Progenitor cell of endocrine pancreas (in vitro differentiated cells): ENCODE measurements at regions not wholly inside any gene's neighbourhood (a gene's known extent, or its start where the extent isn't known, plus 50 kb on each side); places are given as distances from the start of the nearest gene placed in this dataset.

Source experiments
- DNase-seq: peaks from one replicate; pipeline ENCODE4 v3.0.0; 2021; ENCODE audit warnings: low spot score; ENCODE audit not compliant: unreplicated experiment
- H3K27ac Mint-ChIP-seq: 2 replicates; pipeline ENCODE4 v1.8.0; 2021; ENCODE audit warnings: mild to moderate bottlenecking, moderate library complexity, mixed read lengths
- H3K27me3 Mint-ChIP-seq: 2 replicates; pipeline ENCODE4 v1.8.0; 2021; ENCODE audit warnings: mixed read lengths
- H3K36me3 Mint-ChIP-seq: 2 replicates; pipeline ENCODE4 v1.8.0; 2022; ENCODE audit warnings: mixed read lengths; ENCODE audit not compliant: insufficient read depth
- H3K4me1 Mint-ChIP-seq: 2 replicates; pipeline ENCODE4 v1.8.0; 2021; ENCODE audit warnings: low read depth, mixed read lengths
- H3K4me3 Mint-ChIP-seq: 2 replicates; pipeline ENCODE4 v1.8.0; 2021; ENCODE audit warnings: low read depth, mild to moderate bottlenecking, moderate library complexity, mixed read lengths
- H3K9me3 Mint-ChIP-seq: 2 replicates; pipeline ENCODE4 v1.8.0; 2021; ENCODE audit warnings: low read depth, mixed read lengths
- TF ChIP-seq, protein P1 (sequence below): fragments of 200-600 bp; sonication (generic); IDR thresholded peaks from one replicate; pipeline ENCODE4 v1.5.0; 2021; ENCODE audit warnings: antibody characterized with exemption, mild to moderate bottlenecking; ENCODE audit not compliant: unreplicated experiment

DNA sequence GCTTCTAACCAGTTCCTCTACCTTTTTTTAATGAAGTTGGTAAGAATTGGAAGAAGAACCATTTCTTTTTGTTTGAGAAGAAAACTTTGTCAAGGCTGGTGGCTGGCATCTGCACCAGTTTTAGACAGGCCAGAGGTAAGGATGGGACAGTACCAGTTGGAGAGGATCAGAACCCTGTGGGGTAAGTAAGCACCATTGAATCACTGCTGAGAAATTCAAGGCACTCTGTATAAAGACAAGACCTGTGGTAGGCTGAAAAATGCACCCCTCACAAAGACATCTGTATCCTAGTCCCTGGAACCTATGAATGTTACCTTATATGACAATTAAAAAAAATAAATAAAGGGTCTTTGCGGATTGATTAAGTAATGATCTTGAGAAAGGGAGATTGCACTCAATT is 166.7 kb upstream of the NRP1 start:
- Mint-ChIP-seq H3K4me1 (no peaks in the 10 kb centered on the region), H3K27me3 (no peaks in the 10 kb centered on the region), H3K27ac (no peak overlapping the region), H3K4me3 (no peak overlapping the region), H3K9me3 (peaks cover 10% of the 10 kb centered on the region), H3K36me3 (no peaks in the 10 kb centered on the region)
- DNase-seq: no peak
- TF ChIP-seq, protein P1, sequence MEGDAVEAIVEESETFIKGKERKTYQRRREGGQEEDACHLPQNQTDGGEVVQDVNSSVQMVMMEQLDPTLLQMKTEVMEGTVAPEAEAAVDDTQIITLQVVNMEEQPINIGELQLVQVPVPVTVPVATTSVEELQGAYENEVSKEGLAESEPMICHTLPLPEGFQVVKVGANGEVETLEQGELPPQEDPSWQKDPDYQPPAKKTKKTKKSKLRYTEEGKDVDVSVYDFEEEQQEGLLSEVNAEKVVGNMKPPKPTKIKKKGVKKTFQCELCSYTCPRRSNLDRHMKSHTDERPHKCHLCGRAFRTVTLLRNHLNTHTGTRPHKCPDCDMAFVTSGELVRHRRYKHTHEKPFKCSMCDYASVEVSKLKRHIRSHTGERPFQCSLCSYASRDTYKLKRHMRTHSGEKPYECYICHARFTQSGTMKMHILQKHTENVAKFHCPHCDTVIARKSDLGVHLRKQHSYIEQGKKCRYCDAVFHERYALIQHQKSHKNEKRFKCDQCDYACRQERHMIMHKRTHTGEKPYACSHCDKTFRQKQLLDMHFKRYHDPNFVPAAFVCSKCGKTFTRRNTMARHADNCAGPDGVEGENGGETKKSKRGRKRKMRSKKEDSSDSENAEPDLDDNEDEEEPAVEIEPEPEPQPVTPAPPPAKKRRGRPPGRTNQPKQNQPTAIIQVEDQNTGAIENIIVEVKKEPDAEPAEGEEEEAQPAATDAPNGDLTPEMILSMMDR: no peak

DNA sequence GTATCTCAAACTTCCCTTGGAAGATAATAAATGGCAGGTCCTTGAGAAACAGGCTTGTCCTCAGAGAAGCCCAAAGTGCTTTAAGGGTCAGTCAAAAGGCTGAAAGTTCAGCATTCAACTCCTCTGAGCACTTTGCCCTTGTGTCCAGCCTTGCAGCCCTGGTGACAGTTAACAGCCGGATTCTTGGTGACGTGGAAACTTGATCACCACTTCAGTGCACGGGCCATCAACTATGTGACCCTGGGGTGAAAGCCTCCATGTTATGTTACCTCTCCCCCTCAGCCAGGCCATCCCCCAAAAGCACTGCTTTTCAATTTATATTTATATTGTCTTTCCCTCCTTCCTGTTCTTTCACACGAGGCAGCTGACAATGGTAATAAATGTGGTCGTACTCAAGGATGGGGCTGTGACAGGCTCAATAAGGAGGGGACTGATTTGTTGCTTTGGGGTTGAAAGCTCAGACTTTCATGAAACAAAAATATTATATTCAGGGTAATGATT is 164.0 kb upstream of the NRP1 start:
- Mint-ChIP-seq H3K27me3 (no peaks in the 10 kb centered on the region), H3K9me3 (peaks cover 7% of the 10 kb centered on the region), H3K36me3 (no peaks in the 10 kb centered on the region), H3K27ac (no peak overlapping the region), H3K4me3 (no peak overlapping the region), H3K4me1 (peaks cover 4% of the 10 kb centered on the region)
- DNase-seq: no peak
- TF ChIP-seq, protein P1: no peak

DNA sequence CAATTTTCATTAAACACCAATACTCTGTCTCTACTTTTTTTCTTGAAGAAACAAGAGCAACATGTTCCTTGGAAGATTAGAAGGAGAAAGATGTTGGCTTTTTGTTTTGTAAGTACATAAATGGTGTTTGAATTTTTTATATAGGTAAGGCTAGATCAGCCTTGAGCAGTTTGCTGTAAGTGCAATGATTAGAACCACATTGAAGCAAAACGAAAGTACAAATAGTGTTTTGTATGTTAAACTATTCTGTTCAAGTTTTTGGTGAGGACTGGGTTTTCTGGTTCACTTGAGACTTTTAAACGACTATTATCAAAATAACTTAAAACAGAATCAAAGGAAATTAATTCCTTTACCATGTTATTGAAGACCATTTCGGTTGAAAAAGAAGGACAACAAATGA is 162.9 kb upstream of the NRP1 start:
- Mint-ChIP-seq H3K27ac (no peak overlapping the region), H3K36me3 (no peaks in the 10 kb centered on the region), H3K9me3 (peaks cover 3% of the 10 kb centered on the region), H3K4me1 (peaks cover 4% of the 10 kb centered on the region), H3K27me3 (no peaks in the 10 kb centered on the region), H3K4me3 (no peak overlapping the region)
- no peak for DNase-seq
- TF ChIP-seq, protein P1: no peak

DNA sequence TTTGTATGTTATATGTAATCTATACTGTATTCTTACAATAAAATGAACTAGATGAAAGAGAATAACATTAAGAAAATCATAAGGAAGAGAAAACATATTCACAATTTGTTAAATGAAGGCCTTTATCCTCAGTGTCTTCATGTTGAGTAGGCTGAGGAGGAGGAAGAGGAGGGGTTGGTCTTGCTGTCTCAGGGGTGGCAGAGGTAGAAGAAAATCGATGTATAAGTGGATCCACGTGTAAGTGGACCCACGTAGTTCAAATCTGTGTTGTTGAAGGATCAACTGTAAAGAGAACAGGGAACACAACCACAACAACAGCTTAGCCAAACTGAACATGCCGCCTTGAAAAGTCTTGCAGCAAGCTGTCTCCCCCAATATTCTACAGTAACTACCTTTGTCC is 161.6 kb upstream of the NRP1 start:
- H3K36me3 Mint-ChIP-seq: no peaks in the 10 kb centered on the region
- peaks cover 4% of the 10 kb centered on the region for H3K4me1 Mint-ChIP-seq
- H3K9me3 Mint-ChIP-seq: no peaks in the 10 kb centered on the region
- DNase-seq: no peak
- no peak overlapping the region for H3K4me3 Mint-ChIP-seq
- TF ChIP-seq, protein P1: no peak
- H3K27ac Mint-ChIP-seq: no peak overlapping the region
- no peaks in the 10 kb centered on the region for H3K27me3 Mint-ChIP-seq

DNA sequence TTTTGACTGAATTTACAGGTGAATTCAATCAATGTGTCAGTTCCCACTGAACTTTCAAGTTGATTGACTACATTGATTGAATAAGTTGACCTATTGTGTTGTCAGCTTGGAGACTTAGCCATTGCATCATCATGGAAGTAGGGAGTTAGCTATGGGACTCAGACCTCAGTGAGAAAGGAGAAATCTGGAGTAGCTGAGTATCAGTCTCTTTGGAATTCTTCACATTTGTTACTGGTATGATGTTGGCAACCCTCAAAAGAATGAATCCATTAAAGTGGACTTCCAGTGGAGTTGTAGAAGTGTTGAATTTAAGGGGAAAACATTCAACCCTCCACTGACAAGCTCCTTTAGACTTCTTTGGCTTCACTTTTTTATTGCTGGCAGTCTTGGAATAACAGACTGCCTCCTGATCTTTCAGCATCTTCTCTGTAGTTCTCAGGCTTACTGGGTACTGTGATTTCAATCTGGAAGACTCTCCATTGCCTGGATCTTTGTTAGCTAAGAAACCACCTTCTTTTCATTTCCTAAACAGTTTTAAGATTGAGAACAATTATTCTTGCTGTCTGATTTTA is 160.3 kb upstream of the NRP1 start:
- no peaks in the 10 kb centered on the region for H3K27me3 Mint-ChIP-seq
- TF ChIP-seq, protein P1: no peak
- peaks cover 4% of the 10 kb centered on the region for H3K4me1 Mint-ChIP-seq
- no peak overlapping the region for H3K27ac Mint-ChIP-seq
- H3K9me3 Mint-ChIP-seq: no peaks in the 10 kb centered on the region
- no peaks in the 10 kb centered on the region for H3K36me3 Mint-ChIP-seq
- DNase-seq: no peak
- no peak overlapping the region for H3K4me3 Mint-ChIP-seq
